NCI-H1092 treated with DMSO at 0.1 percent for 48 hours (cell line): ENCODE measurements at regions not wholly inside any gene's neighbourhood (a gene's known extent, or its start where the extent isn't known, plus 50 kb on each side); places are given as distances from the start of the nearest gene placed in this dataset.

Experiments used
- DNase-seq: peaks from one replicate; lab custom pipeline; 2025; lab: John Stamatoyannopoulos, UW

GRCh38 chr10:116792817-116793216 is 50.5 kb upstream of the HSPA12A start:
- no peak for DNase-seq

- DNase-seq: no peak
Observed at GRCh38 chr10:116796469-116796868, 52.8 kb upstream of the ENO4 start.

- peak; percentile 15 for DNase-seq
Observed at GRCh38 chr10:116796910-116797513, 52.3 kb upstream of the ENO4 start.

- no peak for DNase-seq
Observed at GRCh38 chr10:116798859-116799258, 50.4 kb upstream of the ENO4 start.
